Left colon (tissue), 2 donors: ENCODE measurements at regions not wholly inside any gene's neighbourhood (a gene's known extent, or its start where the extent isn't known, plus 50 kb on each side); places are given as distances from the start of the nearest gene placed in this dataset.
"Not testable (repeated sequence)": the region's sequence is repeated elsewhere in the genome, so short reads cannot be mapped to it uniquely, and the experiment has no call there.

ENCODE experiments used
- ATAC-seq: fragments of 200-7000 bp; cut with Tn5 transposase; one replicate; pipeline ENCODE4 v1.9.1; 2020; ENCODE audit warnings: mild to moderate bottlenecking, moderate library complexity
- DNase-seq, 2 donors: peaks; one replicate each; pipeline ENCODE4 v3.0.0-alpha.2; 2020
- intact Hi-C, 2 donors: fragments of 100-400 bp; cut with DNase I in 1 of 2; cut with micrococcal nuclease in 1 of 2; formaldehyde crosslinking; loops; one replicate each; pipeline versions ENCODE4 v1.11.2 to v1.14.0; 2022; cut with DNase I, micrococcal nuclease
- donor health status: DM: no; HTN: no; CAD: no.
- donor health status: DM: yes; HTN: yes; CAD: no.

DNA sequence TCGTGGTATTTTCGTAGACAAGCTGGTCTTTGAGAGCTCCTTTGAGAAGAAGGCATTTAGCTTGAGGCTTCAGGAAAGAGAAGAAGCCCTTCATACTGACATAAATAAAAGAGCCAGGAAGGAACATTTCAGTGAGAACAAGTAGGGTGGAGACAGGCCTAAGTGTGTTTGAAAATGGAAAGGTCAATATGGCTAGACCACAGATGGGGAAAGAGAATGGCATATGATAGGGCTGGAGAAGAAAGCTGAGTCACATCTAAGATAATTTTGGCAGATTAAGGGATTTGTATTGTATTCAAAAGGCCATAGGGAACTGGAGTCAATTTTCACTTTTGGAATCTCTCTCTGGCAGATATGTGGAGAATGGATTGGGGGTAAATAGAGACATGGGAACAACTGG is 374.9 kb downstream of the TMEM38B start:
- DNase-seq: no peak
- ATAC-seq: no peak
- intact Hi-C loops: no loop called here

DNA sequence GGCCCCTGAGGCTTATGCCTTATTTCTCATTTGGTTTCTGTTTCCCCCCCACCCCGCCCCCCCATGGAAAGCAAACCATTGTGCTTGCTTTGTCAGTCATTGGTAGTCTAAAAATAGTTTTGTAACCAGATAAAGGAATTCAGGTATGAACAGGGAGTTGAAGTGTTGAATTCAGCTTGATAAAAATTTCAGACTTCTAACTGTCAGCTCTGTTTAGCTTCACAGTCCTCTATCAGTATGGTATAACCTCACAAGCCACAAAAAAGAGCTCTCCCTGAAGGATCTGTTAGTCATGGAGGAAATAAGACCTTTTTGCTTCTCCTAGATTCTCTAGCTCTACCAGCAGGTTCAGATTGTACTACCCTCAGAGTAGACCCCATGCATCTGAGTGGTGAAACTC is 378.1 kb downstream of the TMEM38B start:
- ATAC-seq (no peak), DNase-seq (no peak)
- intact Hi-C loops: no loop called here

- no peak for DNase-seq
- no peak for ATAC-seq
- intact Hi-C loops: no loop called here
Measured at GRCh38 chr9:106074006-106074405, 379.7 kb downstream of the TMEM38B start.

GRCh38 chr9:106075236-106075959 is 381.1 kb downstream of the TMEM38B start:
- intact Hi-C loops: no loop called here
- no peak for ATAC-seq
- DNase-seq: no peak

DNA sequence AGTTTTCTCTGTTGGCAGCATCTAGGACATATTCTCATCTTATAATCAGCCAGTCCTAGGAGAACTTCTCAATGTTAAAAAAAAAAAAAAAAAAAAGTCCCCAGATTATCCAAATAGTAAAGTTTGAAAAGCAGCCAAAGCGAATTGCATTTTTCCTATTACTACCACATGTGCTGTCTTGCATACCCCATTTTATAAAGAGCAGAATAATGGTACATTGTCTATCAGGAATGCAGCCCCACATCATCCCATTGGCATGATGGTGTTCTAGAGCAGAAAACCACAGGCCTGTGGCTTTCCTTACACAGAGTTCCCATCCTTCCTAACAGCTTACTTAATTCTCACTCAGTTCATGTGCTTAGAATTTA is 381.6 kb downstream of the TMEM38B start:
- intact Hi-C loops: no loop called here
- ATAC-seq (no peak), DNase-seq (no peak)

DNA sequence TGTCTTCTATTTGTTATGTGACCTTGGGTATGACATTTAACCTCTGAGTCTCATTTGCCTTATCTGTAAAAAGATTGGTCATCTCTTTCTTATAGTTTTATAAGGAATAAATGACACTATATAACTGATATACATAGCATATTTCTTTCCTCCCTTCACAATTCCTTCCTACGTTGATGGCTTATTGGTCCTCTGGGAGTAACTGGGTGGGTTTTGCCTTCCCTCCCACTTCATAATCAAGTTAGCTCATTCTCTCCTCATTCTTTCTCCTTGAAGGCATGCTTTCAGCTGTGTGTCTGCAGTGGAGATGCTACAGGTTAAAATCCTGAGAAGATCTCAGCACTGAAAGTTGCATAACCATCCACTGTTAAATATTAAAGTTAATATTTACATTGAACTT is 382.4 kb downstream of the TMEM38B start:
- DNase-seq (no peak), ATAC-seq (no peak)
- intact Hi-C loops: no loop called here

DNA sequence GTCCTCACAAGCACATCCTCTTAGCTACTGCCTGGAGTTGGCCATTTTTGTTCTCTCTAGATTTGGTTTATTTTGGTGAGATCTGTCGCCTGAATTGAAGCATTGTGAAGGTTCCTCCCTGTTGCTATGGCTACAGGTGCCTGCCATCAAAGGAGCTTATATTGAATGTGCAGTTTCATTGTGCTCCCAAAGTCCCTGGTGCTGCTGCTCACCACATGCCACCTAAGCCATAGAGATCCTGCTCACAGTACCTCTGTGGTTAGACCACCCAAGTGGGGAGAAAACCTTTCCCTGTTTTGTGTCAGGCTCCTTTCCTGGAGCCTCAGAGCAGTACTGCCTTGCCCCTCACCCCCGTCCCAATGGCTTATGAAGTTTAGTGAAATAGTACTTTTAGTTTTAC is 383.4 kb downstream of the TMEM38B start:
- ATAC-seq: no peak
- DNase-seq: no peak
- intact Hi-C loops: no loop called here

- intact Hi-C loops: no loop called here
- no peak for ATAC-seq
- no peak for DNase-seq
Measured at GRCh38 chr9:106082621-106083020, 388.3 kb downstream of the TMEM38B start.

- DNase-seq (no peak), ATAC-seq (no peak)
- intact Hi-C loops: no loop called here
Measured at GRCh38 chr9:106084702-106085101, 390.4 kb downstream of the TMEM38B start.

- intact Hi-C loops: no loop called here
- DNase-seq (no peak), ATAC-seq (no peak)
Measured at GRCh38 chr9:106085479-106085878, 391.1 kb downstream of the TMEM38B start.

- DNase-seq (no peak), ATAC-seq (no peak)
- intact Hi-C loops: no loop called here
Measured at GRCh38 chr9:106092083-106092482, 397.7 kb downstream of the TMEM38B start.

- no peak for ATAC-seq
- intact Hi-C loops: no loop called here
- no peak for DNase-seq
Measured at GRCh38 chr9:106102821-106103220, 408.5 kb downstream of the TMEM38B start.

DNA sequence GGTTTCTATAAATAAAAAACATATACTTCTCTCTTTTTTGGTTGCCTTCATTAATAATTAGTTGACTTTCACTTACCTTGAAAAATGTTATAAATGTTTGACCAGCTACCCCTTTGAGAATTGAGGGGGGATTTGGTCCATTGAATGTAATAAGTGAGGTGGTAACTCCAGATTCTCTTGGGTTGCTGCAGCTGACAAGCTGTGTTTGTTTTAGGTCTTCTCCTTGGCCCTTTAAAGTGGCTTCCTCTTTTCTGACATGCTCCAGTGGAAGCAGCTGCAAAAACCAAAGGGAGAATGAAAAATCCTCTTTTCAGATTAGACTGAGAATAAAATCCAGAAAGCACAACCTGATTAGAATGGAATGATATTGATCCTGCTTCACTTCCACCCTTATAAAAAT is 410.5 kb downstream of the TMEM38B start:
- ATAC-seq: no peak
- intact Hi-C loops: no loop called here
- no peak for DNase-seq

DNA sequence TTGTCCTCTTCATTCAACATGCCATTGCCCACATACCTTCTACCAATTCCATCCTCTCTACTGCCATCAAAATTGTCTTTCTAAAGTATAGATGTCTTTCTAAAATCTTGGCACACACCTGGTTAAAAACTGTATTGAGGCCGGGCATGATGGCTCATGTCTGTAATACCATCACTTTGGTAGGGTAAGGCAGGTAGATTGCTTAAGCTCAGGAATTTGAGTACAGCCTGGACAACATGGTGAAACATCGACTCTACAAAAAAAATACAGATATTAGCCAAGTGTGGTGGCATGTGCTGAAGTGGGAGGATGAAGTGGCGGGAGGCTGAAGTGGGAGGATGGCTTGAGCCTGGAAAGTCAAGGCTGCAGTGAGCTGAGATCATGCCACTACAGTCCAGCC is 412.1 kb downstream of the TMEM38B start:
- ATAC-seq (no peak), DNase-seq (no peak)
- intact Hi-C loops: no loop called here

DNA sequence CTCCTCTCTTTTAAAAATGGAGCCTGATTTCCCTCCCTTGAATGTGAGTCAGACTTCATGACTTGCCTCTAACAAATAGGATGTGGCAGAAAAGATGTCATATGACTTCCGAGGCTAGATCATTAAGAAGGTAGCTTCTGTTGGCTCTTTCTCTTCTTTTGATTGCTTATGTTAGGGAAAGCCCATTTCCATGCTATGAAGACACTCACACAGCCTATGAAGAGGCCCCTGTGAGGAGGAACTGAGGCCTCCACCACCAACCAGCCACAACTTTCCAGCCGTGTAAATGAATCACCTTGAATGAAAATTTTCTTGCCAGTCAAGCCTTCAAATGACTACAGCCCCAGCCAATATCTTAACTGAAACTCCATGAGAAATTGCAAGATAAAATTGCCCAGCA is 413.4 kb downstream of the TMEM38B start:
- intact Hi-C loops: no loop called here
- no peak for ATAC-seq
- no peak for DNase-seq

- intact Hi-C loops, DNase-seq, ATAC-seq: not testable (repeated sequence)
Measured at GRCh38 chr9:106109706-106110105, 415.4 kb downstream of the TMEM38B start.

- intact Hi-C loops: no loop called here
- no peak for DNase-seq
- no peak for ATAC-seq
Measured at GRCh38 chr9:106110483-106110882, 416.1 kb downstream of the TMEM38B start.

GRCh38 chr9:106111039-106111730 is 416.8 kb downstream of the TMEM38B start:
- ATAC-seq (no peak), DNase-seq (no peak)
- intact Hi-C loops: no loop called here

- ATAC-seq: no peak
- intact Hi-C loops: no loop called here
- DNase-seq: no peak
Measured at GRCh38 chr9:106112935-106113334, 418.6 kb downstream of the TMEM38B start.

DNA sequence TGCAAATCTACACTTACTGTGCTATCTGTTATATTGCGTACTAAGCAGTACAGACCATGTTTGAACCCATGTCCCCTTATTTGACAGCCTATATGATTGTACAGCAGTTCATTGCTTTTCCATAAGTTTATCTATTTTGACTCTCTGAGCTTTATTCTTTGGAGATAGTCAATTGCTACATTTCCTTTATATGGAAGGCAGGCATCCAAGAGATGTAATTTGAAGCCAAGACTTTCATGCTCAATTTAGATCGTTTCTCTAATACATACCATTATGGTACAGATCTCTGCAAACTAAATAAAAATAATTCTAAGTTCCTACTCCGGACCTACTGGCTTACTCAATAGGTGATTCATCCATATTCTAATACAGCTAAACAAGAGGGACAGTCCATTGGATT is 424.8 kb downstream of the TMEM38B start:
- ATAC-seq (no peak), DNase-seq (no peak)
- intact Hi-C loops: no loop called here

GRCh38 chr9:106120071-106120470 is 425.7 kb downstream of the TMEM38B start:
- intact Hi-C loops: no loop called here
- DNase-seq (no peak), ATAC-seq (no peak)
